IPS-18a (cell line): ENCODE measurements at regions not wholly inside any gene's neighbourhood (a gene's known extent, or its start where the extent isn't known, plus 50 kb on each side); places are given as distances from the start of the nearest gene placed in this dataset.
"Not testable (repeated sequence)": the region's sequence is repeated elsewhere in the genome, so short reads cannot be mapped to it uniquely, and the experiment has no call there.

ENCODE experiments used
- H3K27ac ChIP-seq: one replicate; pipeline ENCODE4 v1.5.1; 2013; ENCODE audit warnings: low read length
- H3K27me3 ChIP-seq: one replicate; pipeline ENCODE4 v1.6.1; 2013; ENCODE audit warnings: mild to moderate bottlenecking, low read length; ENCODE audit not compliant: control insufficient read depth, insufficient read depth
- H3K36me3 ChIP-seq: one replicate; pipeline ENCODE4 v1.6.1; 2013; ENCODE audit warnings: low read depth, low read length; ENCODE audit not compliant: control insufficient read depth
- H3K4me1 ChIP-seq: one replicate; pipeline ENCODE4 v1.6.1; 2013; ENCODE audit warnings: low read depth, low read length; ENCODE audit not compliant: control insufficient read depth
- H3K4me3 ChIP-seq: one replicate; pipeline ENCODE4 v1.5.1; 2013; ENCODE audit warnings: low read length
- H3K9ac ChIP-seq: one replicate; pipeline ENCODE4 v1.6.1; 2013; ENCODE audit warnings: mild to moderate bottlenecking, low read length, moderate library complexity
- H3K9me3 ChIP-seq: one replicate; pipeline ENCODE4 v1.6.1; 2013; ENCODE audit warnings: low read depth, low read length; ENCODE audit not compliant: control insufficient read depth

DNA sequence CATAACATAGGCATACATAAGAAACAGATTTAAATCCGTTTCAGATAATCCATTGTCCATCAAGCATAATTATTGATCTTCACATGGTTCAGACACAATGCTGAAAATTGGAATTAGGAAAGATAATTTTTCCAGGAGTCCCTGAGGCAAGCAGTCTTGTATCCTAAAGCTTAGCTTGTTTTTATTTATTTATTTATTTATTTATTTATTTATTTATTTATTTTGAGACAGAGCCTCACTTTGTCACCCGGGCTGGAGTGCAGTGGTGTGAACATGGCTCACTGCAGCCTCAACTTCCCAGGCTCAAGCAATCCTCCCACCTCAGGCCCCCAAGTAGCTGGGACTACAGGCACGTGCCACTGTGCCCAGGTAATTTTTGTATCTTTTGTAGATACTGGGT lies 89.7 kb upstream of the USP25 start:
- not testable (repeated sequence) for H3K4me3 ChIP-seq, H3K9ac ChIP-seq, H3K36me3 ChIP-seq, H3K9me3 ChIP-seq, H3K27me3 ChIP-seq, H3K4me1 ChIP-seq, H3K27ac ChIP-seq

- no peaks in the 10 kb centered on the region for H3K36me3 ChIP-seq
- H3K9me3 ChIP-seq, result no peaks in the 10 kb centered on the region
- H3K9ac ChIP-seq, result no peak overlapping the region
- H3K4me1 ChIP-seq, result no peaks in the 10 kb centered on the region
- no peak overlapping the region for H3K27ac ChIP-seq
- H3K4me3 ChIP-seq, result no peak overlapping the region
- H3K27me3 ChIP-seq, result no peaks in the 10 kb centered on the region
Measured at GRCh38 chr21:15644489-15644888, 85.3 kb upstream of the USP25 start.

DNA sequence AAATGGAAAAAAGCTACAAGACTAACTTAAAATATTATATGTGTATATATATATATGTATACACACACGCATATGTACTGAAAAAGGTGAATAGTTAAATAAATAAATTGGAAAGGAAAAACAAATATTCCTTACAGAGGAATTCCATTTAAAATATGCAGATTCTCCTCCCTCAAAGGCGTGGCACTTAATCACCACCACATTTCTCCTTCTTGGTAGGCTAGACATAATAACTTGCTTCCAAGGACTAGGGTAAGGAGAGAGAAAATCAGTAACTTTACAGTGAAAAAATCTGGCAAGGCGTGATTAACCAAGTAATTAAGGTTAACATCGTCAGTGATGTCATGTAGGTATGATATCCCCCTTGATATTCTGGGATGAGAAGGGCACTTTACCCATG lies 84.0 kb upstream of the USP25 start:
- Histone ChIP-seq H3K36me3 (no peaks in the 10 kb centered on the region), H3K9ac (no peak overlapping the region), H3K27me3 (no peaks in the 10 kb centered on the region), H3K27ac (no peak overlapping the region), H3K9me3 (no peaks in the 10 kb centered on the region), H3K4me1 (no peaks in the 10 kb centered on the region), H3K4me3 (no peak overlapping the region)

DNA sequence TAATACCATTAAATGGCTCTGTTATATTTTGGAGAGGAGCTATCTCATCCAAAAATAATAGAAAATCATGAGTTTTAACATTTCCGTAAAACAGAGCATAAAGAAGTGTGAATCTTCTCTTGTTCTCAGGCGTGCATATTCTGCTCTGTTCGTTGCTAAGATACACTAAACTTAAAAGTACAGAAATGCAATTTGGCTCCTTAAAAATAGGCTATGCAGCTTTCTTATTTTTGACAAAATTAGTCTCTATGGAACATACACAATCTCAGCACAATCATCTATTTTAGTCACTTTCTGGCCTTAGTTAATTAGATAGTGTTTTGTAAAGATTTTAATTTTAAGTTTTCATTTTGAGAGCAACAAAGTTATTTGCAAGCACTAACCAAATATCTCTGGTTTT lies 79.0 kb upstream of the USP25 start:
- no peak overlapping the region for H3K9ac ChIP-seq

DNA sequence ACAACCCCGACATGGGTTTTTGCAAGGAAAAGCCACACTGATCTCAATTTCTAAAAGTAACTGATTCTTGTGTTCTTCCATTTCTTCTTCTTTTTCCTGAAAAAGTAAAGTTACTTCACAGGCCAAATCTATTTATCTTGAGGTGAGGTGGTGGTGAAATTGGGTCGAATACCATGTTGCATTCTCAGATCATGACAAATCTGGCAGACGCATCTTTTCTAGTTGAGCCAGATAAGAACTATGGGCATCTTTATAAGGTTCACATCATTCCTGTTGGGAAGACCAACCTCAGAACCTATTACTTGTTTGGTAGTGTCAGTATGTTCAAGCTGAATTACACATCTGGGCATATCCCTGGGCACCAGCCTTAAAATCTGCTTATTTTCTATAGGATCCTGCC lies 78.6 kb upstream of the USP25 start:
- no peaks in the 10 kb centered on the region for H3K27me3 ChIP-seq
- no peaks in the 10 kb centered on the region for H3K9me3 ChIP-seq
- no peak overlapping the region for H3K4me3 ChIP-seq
- H3K27ac ChIP-seq, result no peak overlapping the region
- H3K4me1 ChIP-seq, result no peaks in the 10 kb centered on the region
- no peak overlapping the region for H3K9ac ChIP-seq
- H3K36me3 ChIP-seq, result no peaks in the 10 kb centered on the region

More for the DNA sequence above, 79.0 kb upstream of the USP25 start:
- Histone ChIP-seq H3K9me3 (no peaks in the 10 kb centered on the region), H3K27me3 (no peaks in the 10 kb centered on the region), H3K36me3 (no peaks in the 10 kb centered on the region), H3K4me1 (no peaks in the 10 kb centered on the region), H3K27ac (no peak overlapping the region), H3K4me3 (no peak overlapping the region)

DNA sequence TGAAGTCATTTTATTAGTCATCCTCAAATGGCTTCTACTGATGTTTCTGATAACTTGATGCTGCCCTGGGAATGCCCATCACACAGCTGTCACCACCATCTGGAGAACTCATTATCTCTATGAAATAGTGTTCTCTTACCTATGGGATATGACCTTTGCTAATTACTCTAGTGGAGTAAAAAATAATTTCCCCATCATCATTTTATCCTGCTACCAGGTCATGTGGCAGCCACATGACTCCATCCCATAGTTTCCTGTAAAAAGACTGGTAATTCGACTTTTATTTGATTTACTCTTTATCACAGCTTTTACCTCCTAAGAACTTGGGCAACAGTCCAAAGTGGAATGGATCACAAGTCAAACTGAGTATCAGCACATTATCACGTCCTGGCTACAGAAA lies 76.1 kb upstream of the USP25 start:
- no peaks in the 10 kb centered on the region for H3K27me3 ChIP-seq
- no peak overlapping the region for H3K27ac ChIP-seq
- H3K36me3 ChIP-seq, result no peaks in the 10 kb centered on the region
- H3K9ac ChIP-seq, result no peak overlapping the region
- no peaks in the 10 kb centered on the region for H3K9me3 ChIP-seq
- no peaks in the 10 kb centered on the region for H3K4me1 ChIP-seq
- H3K4me3 ChIP-seq, result no peak overlapping the region

GRCh38 chr21:15654171-15654570 lies 75.6 kb upstream of the USP25 start:
- H3K4me1 ChIP-seq, result no peaks in the 10 kb centered on the region
- no peak overlapping the region for H3K9ac ChIP-seq
- no peaks in the 10 kb centered on the region for H3K36me3 ChIP-seq
- H3K27me3 ChIP-seq, result no peaks in the 10 kb centered on the region
- no peak overlapping the region for H3K27ac ChIP-seq
- no peak overlapping the region for H3K4me3 ChIP-seq
- H3K9me3 ChIP-seq, result no peaks in the 10 kb centered on the region

DNA sequence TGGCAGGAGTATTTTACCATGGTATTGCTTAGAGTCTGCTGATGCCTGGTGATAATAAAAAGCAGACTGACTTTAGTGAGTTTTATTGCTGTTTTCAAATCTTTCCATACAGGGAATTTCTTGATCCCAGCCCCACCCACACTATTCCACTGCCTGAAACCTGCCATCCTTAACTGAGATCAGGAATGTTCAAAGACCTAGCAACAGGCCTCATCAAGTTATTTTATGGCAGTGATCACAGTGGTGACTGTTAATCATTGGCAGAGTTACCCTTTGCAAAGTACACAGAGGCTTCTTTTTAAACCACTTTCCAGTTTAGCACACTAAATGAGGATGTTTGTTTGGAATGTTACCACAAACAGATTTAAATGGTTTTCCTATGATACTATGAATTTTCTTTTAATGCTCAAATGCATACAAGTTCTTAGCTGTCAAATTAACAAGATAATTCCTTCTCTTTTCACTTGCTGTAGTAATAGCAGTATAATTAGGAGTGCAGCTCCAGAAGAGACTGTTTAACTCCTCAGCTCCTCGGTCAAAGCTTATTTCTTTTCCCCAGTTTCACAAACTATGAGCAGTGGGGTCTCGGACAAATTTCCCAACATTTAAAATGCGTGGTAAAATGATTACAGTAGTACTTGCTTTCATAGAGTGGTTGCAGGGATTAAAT lies 69.9 kb upstream of the USP25 start:
- Histone ChIP-seq H3K27me3 (no peaks in the 10 kb centered on the region), H3K4me1 (no peaks in the 10 kb centered on the region), H3K9me3 (no peaks in the 10 kb centered on the region), H3K9ac (no peak overlapping the region), H3K4me3 (no peak overlapping the region), H3K36me3 (no peaks in the 10 kb centered on the region), H3K27ac (no peak overlapping the region)

DNA sequence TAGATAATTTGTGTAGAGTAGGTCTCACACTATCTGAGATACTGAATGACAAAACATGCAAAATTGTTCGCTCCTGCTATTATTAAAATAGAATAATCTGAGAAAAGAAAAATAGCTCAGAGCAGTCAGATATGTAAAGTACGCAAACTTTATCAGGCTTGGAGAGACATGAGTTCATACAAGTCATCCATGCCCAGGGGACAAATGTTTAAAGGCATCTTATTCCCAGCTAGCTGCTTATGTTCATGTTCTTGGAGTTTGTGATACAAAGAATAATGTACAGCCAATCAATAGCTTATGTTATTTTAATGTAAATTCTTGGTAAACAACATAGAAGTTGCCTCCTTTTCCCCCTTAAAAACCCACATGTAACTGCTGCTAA lies 69.4 kb upstream of the USP25 start:
- Histone ChIP-seq H3K9ac (no peak overlapping the region), H3K27ac (no peak overlapping the region), H3K36me3 (no peaks in the 10 kb centered on the region), H3K4me3 (no peak overlapping the region), H3K4me1 (no peaks in the 10 kb centered on the region), H3K27me3 (no peaks in the 10 kb centered on the region), H3K9me3 (no peaks in the 10 kb centered on the region)

DNA sequence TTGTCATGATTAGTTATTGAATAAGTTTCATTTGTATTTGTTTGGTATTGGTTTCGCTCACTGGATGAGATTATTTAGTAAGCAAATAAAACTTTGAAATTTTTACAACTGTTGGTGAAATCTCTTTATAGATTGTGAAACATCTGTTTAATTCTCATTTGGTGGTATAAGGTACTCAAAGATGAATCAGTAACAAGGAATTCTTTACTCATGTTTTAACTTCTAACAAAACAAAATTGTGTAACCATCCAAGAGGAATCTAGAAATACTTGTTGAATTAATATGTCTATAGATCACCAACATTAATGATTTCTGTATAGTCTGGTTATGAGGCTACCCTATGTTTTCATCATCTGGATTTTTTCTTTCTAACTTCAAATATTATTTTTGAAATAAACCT lies 62.8 kb upstream of the USP25 start:
- Histone ChIP-seq H3K9ac (no peak overlapping the region), H3K27ac (no peak overlapping the region), H3K9me3 (no peaks in the 10 kb centered on the region), H3K4me3 (no peak overlapping the region), H3K4me1 (no peaks in the 10 kb centered on the region), H3K27me3 (no peaks in the 10 kb centered on the region), H3K36me3 (no peaks in the 10 kb centered on the region)

DNA sequence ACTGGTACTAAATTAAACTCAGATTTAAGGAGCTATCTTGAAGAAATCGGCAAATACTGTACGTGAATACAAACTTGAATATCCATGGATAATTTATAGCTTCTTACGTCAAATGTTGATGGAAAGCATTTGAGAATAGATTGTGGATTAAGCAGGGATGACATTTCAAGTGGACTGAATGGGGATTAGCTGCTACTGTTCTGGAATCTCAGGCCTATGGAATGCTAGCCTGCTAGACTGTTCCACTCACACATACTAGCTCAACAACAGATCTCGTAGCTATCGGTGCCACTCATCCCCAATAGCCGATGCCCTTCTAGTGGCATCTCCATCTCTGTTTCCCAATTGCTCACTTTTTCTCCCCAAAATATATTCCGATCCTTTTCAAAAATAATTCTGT lies 62.0 kb upstream of the USP25 start:
- H3K27ac ChIP-seq, result no peak overlapping the region
- H3K36me3 ChIP-seq, result no peaks in the 10 kb centered on the region

DNA sequence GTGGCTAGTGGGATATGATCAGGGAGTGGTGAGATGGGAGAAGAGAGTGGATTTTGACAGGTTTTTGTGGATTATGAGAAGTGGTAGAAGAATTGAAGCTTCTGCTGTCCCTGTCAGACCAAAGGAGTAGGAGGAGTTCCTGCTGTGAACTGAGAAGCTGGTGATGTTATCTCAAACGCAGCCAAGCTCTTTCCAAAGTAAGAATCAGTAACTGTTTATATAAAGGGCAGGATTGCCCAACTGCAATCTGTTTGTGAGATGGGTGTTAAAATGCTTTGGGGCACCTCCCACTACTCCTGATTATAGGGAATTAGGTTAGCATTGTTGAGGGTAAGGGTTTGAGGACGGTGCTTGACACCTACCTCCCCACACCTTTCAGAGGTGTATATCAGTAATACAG lies 60.5 kb upstream of the USP25 start:
- Histone ChIP-seq H3K27ac (no peak overlapping the region), H3K27me3 (no peaks in the 10 kb centered on the region), H3K4me3 (no peak overlapping the region), H3K9me3 (no peaks in the 10 kb centered on the region), H3K9ac (no peak overlapping the region), H3K36me3 (no peaks in the 10 kb centered on the region), H3K4me1 (no peaks in the 10 kb centered on the region)

More for the DNA sequence above, 62.0 kb upstream of the USP25 start:
- H3K4me3 ChIP-seq, result no peak overlapping the region
- H3K9ac ChIP-seq, result no peak overlapping the region
- H3K4me1 ChIP-seq, result no peaks in the 10 kb centered on the region
- H3K27me3 ChIP-seq, result no peaks in the 10 kb centered on the region
- no peaks in the 10 kb centered on the region for H3K9me3 ChIP-seq
